ENCODE measurements at regions not wholly inside any gene's neighbourhood (a gene's known extent, or its start where the extent isn't known, plus 50 kb on each side); places are given as distances from the start of the nearest gene placed in this dataset.

DNA sequence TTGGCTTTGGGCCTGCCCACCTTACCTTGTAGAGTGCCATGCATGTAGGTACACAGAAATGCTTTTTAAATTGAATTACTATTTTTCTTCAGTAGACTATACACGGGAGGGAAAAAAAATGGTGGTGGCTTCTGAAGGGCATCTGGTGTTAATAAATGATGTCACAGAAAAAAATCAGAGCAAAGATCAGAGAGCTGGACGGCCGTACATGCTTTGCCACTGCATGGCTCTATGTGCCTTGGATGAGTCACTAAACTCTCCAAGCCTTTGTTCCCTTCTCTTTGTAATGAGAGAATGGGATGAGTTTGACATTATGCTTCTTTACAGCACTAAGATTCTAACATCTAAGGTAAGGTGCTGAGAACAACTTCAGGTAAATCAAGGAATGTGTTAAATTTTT is 376.4 kb upstream of the DDHD1 start:
- Histone ChIP-seq H4K20me1 (ENCODE audit: insufficient read depth) (no peaks in the 10 kb centered on the region), H3K27ac (ENCODE audit: low read depth in 2 of 2, low read length in 1 of 2) (no peak overlapping the region), H3K27me3 (ENCODE audit: insufficient read depth) (no peaks in the 10 kb centered on the region), H3K4me3 (ENCODE audit: low read depth in 2 of 2, low read length in 1 of 2) (no peak overlapping the region), H3K4me1 (ENCODE audit: control insufficient read depth in 1 of 2, insufficient read depth in 2 of 2, low read depth in 1 of 2, low read length in 1 of 2) (peaks cover 0 to 2% of the 10 kb centered on the region in 2 experiments; a peak in 1 of 4 replicates), H3K9me2 (no peaks in the 10 kb centered on the region), H3K36me3 (replicated peaks in 1 of 2; ENCODE audit: control insufficient read depth in 1 of 2, insufficient read depth in 2 of 2, low read length in 1 of 2) (no peaks in the 10 kb centered on the region), H3K4me2 (no peak overlapping the region), H3F3A (replicated peaks; ENCODE audit: insufficient read depth) (no peaks in the 10 kb centered on the region), H3K79me2 (ENCODE audit: insufficient read depth) (no peaks in the 10 kb centered on the region), H3K9ac (no peak overlapping the region), H2AFZ (ENCODE audit: low read depth) (no peak overlapping the region), H3K9me3 (no peaks in the 10 kb centered on the region)
- TF ChIP-seq MAX (IDR thresholded peaks at IDR 0.05; ENCODE audit: low read depth) (no peak), GABPA (IDR thresholded peaks at IDR 0.05; ENCODE audit: low read depth) (no peak), TAF1 (IDR thresholded peaks at IDR 0.05; ENCODE audit: borderline replicate concordance, low read depth, low read length) (no peak), USF2 (IDR thresholded peaks at IDR 0.05; ENCODE audit: borderline replicate concordance, low read depth, low read length) (no peak), RCOR1 (IDR thresholded peaks at IDR 0.05; ENCODE audit: low read length) (no peak), RAD21 (IDR thresholded peaks at IDR 0.05; ENCODE audit: low read length) (no peak), REST (IDR thresholded peaks at IDR 0.05; ENCODE audit: low read depth, low read length) (no peak), SMC3 (IDR thresholded peaks at IDR 0.05; ENCODE audit: low read depth, low read length) (no peak), IRF3 (IDR thresholded peaks at IDR 0.05; ENCODE audit: low read depth, low read length) (no peak), POLR2AphosphoS5 (IDR thresholded peaks at IDR 0.05; ENCODE audit: low read depth, low read length) (no peak), JUND (IDR thresholded peaks at IDR 0.05) (no peak), NFIC (IDR thresholded peaks at IDR 0.05; ENCODE audit: borderline replicate concordance) (no peak), RFX5 (IDR thresholded peaks at IDR 0.05; ENCODE audit: low read length) (no peak), FOXM1 (IDR thresholded peaks at IDR 0.05; ENCODE audit: low read depth) (no peak), CHD2 (IDR thresholded peaks at IDR 0.05; ENCODE audit: low read length, partially characterized antibody) (no peak), TEAD4 (IDR thresholded peaks at IDR 0.05; ENCODE audit: borderline replicate concordance, insufficient read depth) (no peak), EZH2phosphoT487 (IDR thresholded peaks at IDR 0.05; ENCODE audit: borderline replicate concordance, low read depth) (no peak), MEF2A (IDR thresholded peaks at IDR 0.05; ENCODE audit: borderline replicate concordance, low read depth) (no peak)
- no peak for DNase-seq
- ChIA-PET CTCF (interaction anchor here (8.2 kb wide), 1 partner anchor 9 kb away, joined by 50 read pairs; no protein-coding TSS in a partner anchor), POLR2A (no interaction called here)
- 17% methylated on average over 3 of the region's 3 CpGs for WGBS (ENCODE audit: low lambda C conversion rate)
